ENCODE measurements at regions not wholly inside any gene's neighbourhood (a gene's known extent, or its start where the extent isn't known, plus 50 kb on each side); places are given as distances from the start of the nearest gene placed in this dataset.

GRCh38 chr20:12762725-12763124 is 246.0 kb upstream of the SPTLC3 start:
- H3K36me3 ChIP-seq (ENCODE audit: low read depth, low read length), result no peaks in the 10 kb centered on the region
- H3F3A ChIP-seq (ENCODE audit: low read length, unreplicated experiment), result no peaks in the 10 kb centered on the region
- no peak overlapping the region for H3K4me2 ChIP-seq (ENCODE audit: low read length)
- H3K4me3 ChIP-seq (ENCODE audit: low read length), result no peak overlapping the region
- peaks cover 80% of the 10 kb centered on the region for H3K27me3 ChIP-seq (ENCODE audit: low read length)
- ChIA-PET POLR2A (ENCODE audit: unreplicated experiment) (no interaction called here), CTCF (no interaction called here)
- no peaks in the 10 kb centered on the region for H3K9me3 ChIP-seq (ENCODE audit: low read length)
- H3K4me1 ChIP-seq (ENCODE audit: insufficient read depth, low read length), result no peaks in the 10 kb centered on the region
- ATAC-seq (no peak), DNase-seq (no peak)
- H3K9me2 ChIP-seq (replicated peaks; ENCODE audit: low read length), result no peaks in the 10 kb centered on the region
- BruUV-seq (replicated peaks), result no TSS peak
- intact Hi-C loops (cut with micrococcal nuclease), result no loop called here
- H3K27ac ChIP-seq (ENCODE audit: low read length), result no peak overlapping the region
- no peak overlapping the region for H3K9ac ChIP-seq (ENCODE audit: low read length)
- no peak overlapping the region for H2AFZ ChIP-seq (ENCODE audit: low read length)
- H3K79me2 ChIP-seq (ENCODE audit: low read length), result no peaks in the 10 kb centered on the region
- no peak for TF ChIP-seq EZH2 (IDR thresholded peaks at IDR 0.05; ENCODE audit: low read length, unreplicated experiment)
- no peak for TF ChIP-seq CTCF (conservative IDR thresholded peaks at IDR 0.05; ENCODE audit: low read depth, low read length)
- no peak for TF ChIP-seq EZH2phosphoT487 (IDR thresholded peaks at IDR 0.05; ENCODE audit: borderline replicate concordance, low read length)
- H4K20me1 ChIP-seq (ENCODE audit: low read length), result no peaks in the 10 kb centered on the region

GRCh38 chr20:12763406-12763805 is 245.4 kb upstream of the SPTLC3 start:
- no TSS peak for BruUV-seq (replicated peaks)
- Histone ChIP-seq H3K79me2 (ENCODE audit: low read length) (no peaks in the 10 kb centered on the region), H3K9ac (ENCODE audit: low read length) (no peak overlapping the region), H3K27me3 (ENCODE audit: low read length) (peaks cover 87% of the 10 kb centered on the region), H3K9me2 (replicated peaks; ENCODE audit: low read length) (no peaks in the 10 kb centered on the region), H4K20me1 (ENCODE audit: low read length) (no peaks in the 10 kb centered on the region), H3K36me3 (ENCODE audit: low read depth, low read length) (no peaks in the 10 kb centered on the region), H3K27ac (ENCODE audit: low read length) (no peak overlapping the region), H3K4me3 (ENCODE audit: low read length) (no peak overlapping the region), H3F3A (ENCODE audit: low read length, unreplicated experiment) (no peaks in the 10 kb centered on the region), H2AFZ (ENCODE audit: low read length) (no peak overlapping the region), H3K4me2 (ENCODE audit: low read length) (no peak overlapping the region), H3K9me3 (ENCODE audit: low read length) (no peaks in the 10 kb centered on the region), H3K4me1 (ENCODE audit: insufficient read depth, low read length) (no peaks in the 10 kb centered on the region)
- ChIA-PET POLR2A (ENCODE audit: unreplicated experiment) (no interaction called here), CTCF (no interaction called here)
- ATAC-seq, result no peak
- TF ChIP-seq EZH2 (IDR thresholded peaks at IDR 0.05; ENCODE audit: low read length, unreplicated experiment) (no peak), CTCF (conservative IDR thresholded peaks at IDR 0.05; ENCODE audit: low read depth, low read length) (no peak), EZH2phosphoT487 (IDR thresholded peaks at IDR 0.05; ENCODE audit: borderline replicate concordance, low read length) (no peak)
- no peak for DNase-seq
- intact Hi-C loops (cut with micrococcal nuclease), result no loop called here

GRCh38 chr20:12764053-12764452 is 244.7 kb upstream of the SPTLC3 start:
- H3K4me3 ChIP-seq (ENCODE audit: low read length), result no peak overlapping the region
- ATAC-seq, result no peak
- H3K79me2 ChIP-seq (ENCODE audit: low read length), result no peaks in the 10 kb centered on the region
- no peaks in the 10 kb centered on the region for H4K20me1 ChIP-seq (ENCODE audit: low read length)
- no peak overlapping the region for H2AFZ ChIP-seq (ENCODE audit: low read length)
- no peak overlapping the region for H3K4me2 ChIP-seq (ENCODE audit: low read length)
- DNase-seq, result no peak
- no peaks in the 10 kb centered on the region for H3K9me2 ChIP-seq (replicated peaks; ENCODE audit: low read length)
- intact Hi-C loops (cut with micrococcal nuclease), result no loop called here
- CTCF ChIA-PET, result no interaction called here
- no peaks in the 10 kb centered on the region for H3K36me3 ChIP-seq (ENCODE audit: low read depth, low read length)
- no peak for TF ChIP-seq EZH2phosphoT487 (IDR thresholded peaks at IDR 0.05; ENCODE audit: borderline replicate concordance, low read length)
- POLR2A ChIA-PET (ENCODE audit: unreplicated experiment), result no interaction called here
- H3K9me3 ChIP-seq (ENCODE audit: low read length), result no peaks in the 10 kb centered on the region
- H3K27me3 ChIP-seq (ENCODE audit: low read length), result peaks cover 92% of the 10 kb centered on the region
- H3K27ac ChIP-seq (ENCODE audit: low read length), result no peak overlapping the region
- BruUV-seq (replicated peaks), result no TSS peak
- no peaks in the 10 kb centered on the region for H3F3A ChIP-seq (ENCODE audit: low read length, unreplicated experiment)
- H3K4me1 ChIP-seq (ENCODE audit: insufficient read depth, low read length), result no peaks in the 10 kb centered on the region
- H3K9ac ChIP-seq (ENCODE audit: low read length), result no peak overlapping the region

All from PC-3 (cell line).